ENCODE measurements at regions not wholly inside any gene's neighbourhood (a gene's known extent, or its start where the extent isn't known, plus 50 kb on each side); places are given as distances from the start of the nearest gene placed in this dataset.

DNA sequence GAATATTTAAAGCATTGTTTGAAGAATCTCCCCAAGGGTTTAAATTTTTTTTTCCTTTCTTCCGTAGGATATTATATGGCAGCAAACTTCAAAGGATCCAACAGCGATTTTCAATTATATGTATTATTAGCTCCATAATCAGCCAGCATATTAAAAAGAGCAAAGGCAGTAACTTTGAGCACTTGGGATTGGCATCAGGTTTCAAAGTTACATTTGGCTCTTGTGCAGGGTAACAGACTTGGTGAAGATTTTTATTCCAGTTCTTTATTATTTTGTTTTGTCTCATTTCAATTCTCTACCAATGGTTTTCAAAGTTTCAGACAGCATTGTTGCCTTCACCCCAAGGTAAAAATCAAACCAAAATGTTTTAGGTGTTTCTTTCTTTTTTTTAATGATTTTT lies 116.7 kb upstream of the ZNF366 start:
- ChIA-PET CTCF (interaction anchor here (1.5 kb wide), 1 partner anchor 13 kb away, joined by 4 read pairs; no protein-coding TSS in a partner anchor), POLR2A (no interaction called here)
- DNase-seq (ENCODE audit: extremely low spot score) = no peak
- TF ChIP-seq, protein P1, sequence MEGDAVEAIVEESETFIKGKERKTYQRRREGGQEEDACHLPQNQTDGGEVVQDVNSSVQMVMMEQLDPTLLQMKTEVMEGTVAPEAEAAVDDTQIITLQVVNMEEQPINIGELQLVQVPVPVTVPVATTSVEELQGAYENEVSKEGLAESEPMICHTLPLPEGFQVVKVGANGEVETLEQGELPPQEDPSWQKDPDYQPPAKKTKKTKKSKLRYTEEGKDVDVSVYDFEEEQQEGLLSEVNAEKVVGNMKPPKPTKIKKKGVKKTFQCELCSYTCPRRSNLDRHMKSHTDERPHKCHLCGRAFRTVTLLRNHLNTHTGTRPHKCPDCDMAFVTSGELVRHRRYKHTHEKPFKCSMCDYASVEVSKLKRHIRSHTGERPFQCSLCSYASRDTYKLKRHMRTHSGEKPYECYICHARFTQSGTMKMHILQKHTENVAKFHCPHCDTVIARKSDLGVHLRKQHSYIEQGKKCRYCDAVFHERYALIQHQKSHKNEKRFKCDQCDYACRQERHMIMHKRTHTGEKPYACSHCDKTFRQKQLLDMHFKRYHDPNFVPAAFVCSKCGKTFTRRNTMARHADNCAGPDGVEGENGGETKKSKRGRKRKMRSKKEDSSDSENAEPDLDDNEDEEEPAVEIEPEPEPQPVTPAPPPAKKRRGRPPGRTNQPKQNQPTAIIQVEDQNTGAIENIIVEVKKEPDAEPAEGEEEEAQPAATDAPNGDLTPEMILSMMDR (IDR thresholded peaks at IDR 0.05; ENCODE audit: control extremely low read depth, extremely low read depth, low read depth, missing control alignments) = no peak

DNA sequence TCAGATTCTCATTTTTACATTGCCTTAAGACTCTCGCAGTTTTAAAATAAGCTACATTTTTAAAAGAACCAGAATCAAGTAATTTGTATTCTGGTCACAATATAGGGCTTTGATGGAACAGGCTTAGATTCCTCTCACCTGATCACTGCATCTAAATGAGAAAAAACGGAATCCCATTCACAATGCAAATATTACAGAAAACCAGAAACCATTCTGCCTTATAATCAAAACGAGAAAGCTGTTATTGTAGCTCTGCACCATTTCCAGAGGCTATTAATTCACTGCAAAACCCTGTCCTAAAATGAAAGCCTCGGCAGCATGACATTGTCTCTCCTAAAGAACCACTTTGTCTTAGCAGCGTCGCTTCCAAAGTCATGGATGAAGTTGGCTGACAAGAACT lies 116.1 kb upstream of the ZNF366 start:
- ChIA-PET CTCF (interaction anchor here (1.0 to 1.5 kb wide), 3 partner anchors 13 to 257 kb away, joined by 3 to 4 read pairs (median 3); no protein-coding TSS in a partner anchor), POLR2A (no interaction called here)
- TF ChIP-seq, protein P1 (IDR thresholded peaks at IDR 0.05; ENCODE audit: control extremely low read depth, extremely low read depth, low read depth, missing control alignments) = no peak
- DNase-seq (ENCODE audit: extremely low spot score) = no peak

GRCh38 chr5:72622170-72622760 lies 115.1 kb upstream of the ZNF366 start:
- DNase-seq (ENCODE audit: extremely low spot score) = no peak
- ChIA-PET POLR2A (no interaction called here), CTCF (interaction anchor here (0.9 to 1.5 kb wide), 5 partner anchors 10 to 256 kb away, joined by 3 to 6 read pairs (median 3); no protein-coding TSS in a partner anchor)
- TF ChIP-seq, protein P1 (IDR thresholded peaks at IDR 0.05; ENCODE audit: control extremely low read depth, extremely low read depth, low read depth, missing control alignments) = no peak

GRCh38 chr5:72621576-72621975 lies 114.4 kb upstream of the ZNF366 start:
- POLR2A ChIA-PET = no interaction called here
- CTCF ChIA-PET = interaction anchor here (0.9 to 1.3 kb wide), 2 partner anchors 11 to 244 kb away, joined by 3 to 6 read pairs; no protein-coding TSS in a partner anchor
- TF ChIP-seq, protein P1 (IDR thresholded peaks at IDR 0.05; ENCODE audit: control extremely low read depth, extremely low read depth, low read depth, missing control alignments) = no peak
- DNase-seq (ENCODE audit: extremely low spot score) = no peak

- TF ChIP-seq, protein P1 (IDR thresholded peaks at IDR 0.05; ENCODE audit: control extremely low read depth, extremely low read depth, low read depth, missing control alignments) = no peak
- DNase-seq (ENCODE audit: extremely low spot score) = no peak
- CTCF ChIA-PET = interaction anchor here (1.0 to 2.1 kb wide), 2 partner anchors 9 to 13 kb away, joined by 3 to 16 read pairs; no protein-coding TSS in a partner anchor
- POLR2A ChIA-PET = no interaction called here
Observed at GRCh38 chr5:72619677-72620076, 112.5 kb upstream of the ZNF366 start.

DNA sequence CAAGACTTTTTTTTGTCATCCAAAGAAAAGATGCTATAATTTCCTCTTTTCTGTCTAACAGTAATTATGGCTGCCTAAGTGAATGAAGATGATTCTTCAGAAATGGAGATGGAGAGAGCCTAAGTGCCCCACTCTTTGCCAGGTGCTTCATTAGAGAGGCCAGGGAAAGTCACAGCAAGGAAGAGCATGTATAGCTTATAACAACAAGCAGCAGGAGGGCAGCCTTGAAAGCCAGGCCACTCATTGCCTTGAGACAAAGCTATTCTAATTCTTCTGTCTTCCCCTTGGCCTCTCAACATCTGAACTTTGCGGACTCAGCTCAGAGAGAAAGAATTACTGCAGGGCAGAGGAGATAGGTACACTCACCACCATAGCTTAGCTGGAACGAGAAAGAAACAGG lies 112.0 kb upstream of the ZNF366 start:
- ChIA-PET CTCF (interaction anchor here (2.1 kb wide), 1 partner anchor 9 kb away, joined by 16 read pairs; no protein-coding TSS in a partner anchor), POLR2A (no interaction called here)
- DNase-seq (ENCODE audit: extremely low spot score) = no peak
- TF ChIP-seq, protein P1 (IDR thresholded peaks at IDR 0.05; ENCODE audit: control extremely low read depth, extremely low read depth, low read depth, missing control alignments) = no peak

Data from GM10248 (cell line).